Neural progenitor cell (in vitro differentiated cells): ENCODE measurements at regions not wholly inside any gene's neighbourhood (a gene's known extent, or its start where the extent isn't known, plus 50 kb on each side); places are given as distances from the start of the nearest gene placed in this dataset.

Source experiments
- CTCF ChIP-seq: fragments of 200-600 bp; sonication (generic); IDR thresholded peaks from 2 replicates; pipeline ENCODE4 v1.5.1; 2017; ENCODE audit warnings: antibody characterized with exemption, mild to moderate bottlenecking
- EZH2 ChIP-seq: fragments of 200-600 bp; sonication (generic); IDR thresholded peaks from 2 replicates; pipeline ENCODE4 v1.6.1; 2017; ENCODE audit warnings: antibody characterized with exemption, mild to moderate bottlenecking, moderate library complexity
- EZH2phosphoT487 ChIP-seq: fragments of 200-600 bp; sonication (generic); IDR thresholded peaks from 2 replicates; pipeline ENCODE4 v1.6.1; 2017; ENCODE audit warnings: antibody characterized with exemption

GRCh38 chr13:39259371-39260140 lies 221.3 kb downstream of the NHLRC3 start:
- TF ChIP-seq CTCF (no peak), EZH2 (no peak), EZH2phosphoT487 (no peak)
